Stimulated activated CD8-positive, alpha-beta memory T cell treated with anti-CD3 and anti-CD28 coated beads, Interleukin-4, amount 100 ng/mL, for 24 hours (primary cell): ENCODE measurements at regions not wholly inside any gene's neighbourhood (a gene's known extent, or its start where the extent isn't known, plus 50 kb on each side); places are given as distances from the start of the nearest gene placed in this dataset.
A peak's percentile ranks its signal among the peaks of the same experiment; 100 is the strongest.

ENCODE experiments used
- DNase-seq: peaks from one replicate; pipeline ENCODE4 v3.0.0-alpha.2; 2020; ENCODE audit warnings: low read depth

GRCh38 chr10:62710182-62710581 lies 94.3 kb upstream of the ADO start:
- DNase-seq = no peak

- no peak for DNase-seq
Measured at GRCh38 chr10:62715383-62715782, 89.1 kb upstream of the ADO start.

- no peak for DNase-seq
Measured at GRCh38 chr10:62718585-62718984, 85.9 kb upstream of the ADO start.

GRCh38 chr10:62719061-62719460 lies 85.5 kb upstream of the ADO start:
- no peak for DNase-seq

- no peak for DNase-seq
Measured at GRCh38 chr10:62721687-62722086, 82.8 kb upstream of the ADO start.

- DNase-seq = no peak
Measured at GRCh38 chr10:62723375-62723774, 81.1 kb upstream of the ADO start.

- no peak for DNase-seq
Measured at GRCh38 chr10:62724465-62724864, 80.1 kb upstream of the ADO start.

- peak; percentile 56 for DNase-seq
Measured at GRCh38 chr10:62726142-62726541, 78.4 kb upstream of the ADO start.

GRCh38 chr10:62726638-62727037 lies 77.9 kb upstream of the ADO start:
- no peak for DNase-seq

GRCh38 chr10:62727934-62728333 lies 76.6 kb upstream of the ADO start:
- DNase-seq = no peak

- DNase-seq = no peak
Measured at GRCh38 chr10:62728479-62728878, 76.0 kb upstream of the ADO start.

GRCh38 chr10:62732841-62733653 lies 71.5 kb upstream of the ADO start:
- peak; percentile 38 for DNase-seq

- DNase-seq = no peak
Measured at GRCh38 chr10:62733654-62734293, 70.7 kb upstream of the ADO start.

GRCh38 chr10:62734781-62735463 lies 69.6 kb upstream of the ADO start:
- DNase-seq = no peak

- DNase-seq = no peak
Measured at GRCh38 chr10:62735464-62736167, 68.9 kb upstream of the ADO start.

- DNase-seq = no peak
Measured at GRCh38 chr10:62736168-62736546, 68.4 kb upstream of the ADO start.

GRCh38 chr10:62738916-62739315 lies 65.6 kb upstream of the ADO start:
- DNase-seq = no peak

GRCh38 chr10:62740885-62741745 lies 63.4 kb upstream of the ADO start:
- DNase-seq = no peak

- DNase-seq = no peak
Measured at GRCh38 chr10:62741996-62742395, 62.5 kb upstream of the ADO start.

GRCh38 chr10:62742536-62743061 lies 61.9 kb upstream of the ADO start:
- DNase-seq = no peak

- DNase-seq = no peak
Measured at GRCh38 chr10:62744136-62744535, 60.4 kb upstream of the ADO start.
